PC-9 (cell line): ENCODE measurements at regions not wholly inside any gene's neighbourhood (a gene's known extent, or its start where the extent isn't known, plus 50 kb on each side); places are given as distances from the start of the nearest gene placed in this dataset.

ENCODE experiments used
- BruUV-seq: library from RNA; stranded (reverse); fragments of 400-500 nt; replicated peaks from 2 replicates; lab custom pipeline; 2021; lab: Mats Ljungman, UMichigan
- CTCF ChIA-PET: fragments of 300-600 bp; sonication (Branson Sonifier 250); formaldehyde crosslinking; loops from one replicate; lab custom pipeline; 2022; ENCODE audit warnings: antibody characterized with exemption; lab: Charles Lee
- POLR2A ChIA-PET: fragments of 300-600 bp; sonication (Branson Sonifier 250); formaldehyde crosslinking; loops from one replicate; lab custom pipeline; 2022; ENCODE audit warnings: antibody characterized with exemption; ENCODE audit not compliant: unreplicated experiment; lab: Charles Lee
- DNase-seq, 2 experiments: peaks; one replicate each; pipeline versions ENCODE4 v3.0.0 to v3.0.0-alpha.2; 2015 to 2022; ENCODE audit warnings: mixed read lengths in 1 of 2
- H2AFZ ChIP-seq: fragments of 200-600 bp; sonication (generic); 2 replicates; pipeline ENCODE4 v1.8.1; 2017; ENCODE audit warnings: antibody characterized with exemption
- H3F3A ChIP-seq: fragments of 200-600 bp; sonication (generic); 2 replicates; pipeline ENCODE4 v1.8.1; 2017; ENCODE audit warnings: antibody characterized with exemption, mild to moderate bottlenecking, low read depth; ENCODE audit not compliant: insufficient read depth
- H3K27ac ChIP-seq: fragments of 200-600 bp; sonication (generic); 2 replicates; pipeline ENCODE4 v1.6.1; 2016; ENCODE audit warnings: mixed run types
- H3K27me3 ChIP-seq: fragments of 200-600 bp; sonication (generic); 2 replicates; pipeline ENCODE4 v1.6.1; 2016; ENCODE audit warnings: low read depth, mixed run types; ENCODE audit not compliant: insufficient read depth
- H3K36me3 ChIP-seq: fragments of 200-600 bp; sonication (generic); 2 replicates; pipeline ENCODE4 v1.6.1; 2016; ENCODE audit warnings: low read depth, mixed run types
- H3K4me1 ChIP-seq: fragments of 200-600 bp; sonication (generic); replicated peaks from 2 replicates; pipeline ENCODE4 v1.6.1; 2016; ENCODE audit warnings: mixed run types; ENCODE audit not compliant: insufficient read depth
- H3K4me2 ChIP-seq: fragments of 200-600 bp; sonication (generic); 2 replicates; pipeline ENCODE4 v1.6.1; 2017; ENCODE audit warnings: mixed run types
- H3K4me3 ChIP-seq: fragments of 200-600 bp; sonication (generic); 2 replicates; pipeline ENCODE4 v1.6.1; 2016; ENCODE audit warnings: mixed run types
- H3K79me2 ChIP-seq: fragments of 200-600 bp; sonication (generic); 2 replicates; pipeline ENCODE4 v1.6.1; 2017; ENCODE audit warnings: low read depth, mixed run types
- H3K9me2 ChIP-seq: fragments of 200-600 bp; sonication (generic); 2 replicates; pipeline ENCODE4 v1.8.1; 2017; ENCODE audit warnings: mild to moderate bottlenecking; ENCODE audit not compliant: insufficient read depth
- H3K9me3 ChIP-seq: fragments of 200-600 bp; sonication (generic); 2 replicates; pipeline ENCODE4 v1.8.1; 2016; ENCODE audit warnings: low read depth; ENCODE audit not compliant: insufficient read depth
- H4K20me1 ChIP-seq: fragments of 200-600 bp; sonication (generic); 2 replicates; pipeline ENCODE4 v1.8.1; 2017; ENCODE audit not compliant: insufficient read depth
- CTCF ChIP-seq: fragments of 200-600 bp; sonication (generic); conservative IDR thresholded peaks from 2 replicates; pipeline ENCODE4 v1.6.1; 2017; ENCODE audit warnings: mixed run types, antibody characterized with exemption, mild to moderate bottlenecking, moderate library complexity
- EZH2 ChIP-seq: fragments of 200-600 bp; sonication (generic); IDR thresholded peaks from 2 replicates; pipeline ENCODE4 v1.8.0; 2017; ENCODE audit warnings: antibody characterized with exemption, low read depth
- intact Hi-C: fragments of 100-400 bp; cut with micrococcal nuclease; formaldehyde crosslinking; loops from one replicate; pipeline ENCODE4 v1.10.0; 2022; ENCODE audit not compliant: unreplicated experiment

GRCh38 chr10:93245779-93246178 lies 172.1 kb downstream of the CYP26A1 start:
- Histone ChIP-seq H3K9me3 (no peaks in the 10 kb centered on the region), H4K20me1 (no peaks in the 10 kb centered on the region), H3K27me3 (no peaks in the 10 kb centered on the region), H3K9me2 (no peaks in the 10 kb centered on the region), H3K4me1 (no peaks in the 10 kb centered on the region; the same call in 1 of the 2 replicates), H3K79me2 (no peaks in the 10 kb centered on the region), H3K4me2 (no peak overlapping the region), H3K4me3 (no peak overlapping the region), H3F3A (peaks cover 5% of the 10 kb centered on the region), H2AFZ (no peak overlapping the region), H3K27ac (no peak overlapping the region), H3K36me3 (no peaks in the 10 kb centered on the region)
- POLR2A ChIA-PET = no interaction called here
- CTCF ChIA-PET = no interaction called here
- no peak for DNase-seq
- no TSS peak for BruUV-seq
- TF ChIP-seq CTCF = no peak
- no peak for TF ChIP-seq EZH2
- intact Hi-C loops = no loop called here

GRCh38 chr10:93248583-93249227 lies 175.0 kb downstream of the CYP26A1 start:
- H3K4me3 ChIP-seq = no peak overlapping the region
- TF ChIP-seq EZH2 = no peak
- no peak for TF ChIP-seq CTCF
- ChIA-PET POLR2A (no interaction called here), CTCF (no interaction called here)
- no peaks in the 10 kb centered on the region for H3K27me3 ChIP-seq
- intact Hi-C loops = no loop called here
- H3K4me2 ChIP-seq = no peak overlapping the region
- peaks cover 5% of the 10 kb centered on the region for H3F3A ChIP-seq
- H2AFZ ChIP-seq = no peak overlapping the region
- no peaks in the 10 kb centered on the region for H3K9me2 ChIP-seq
- H3K79me2 ChIP-seq = no peaks in the 10 kb centered on the region
- H3K36me3 ChIP-seq = no peaks in the 10 kb centered on the region
- H3K4me1 ChIP-seq = no peaks in the 10 kb centered on the region; the same call in 1 of the 2 replicates
- H3K9me3 ChIP-seq = no peaks in the 10 kb centered on the region
- DNase-seq = no peak
- BruUV-seq = no TSS peak
- H4K20me1 ChIP-seq = no peaks in the 10 kb centered on the region
- H3K27ac ChIP-seq = no peak overlapping the region

GRCh38 chr10:93250010-93250409 lies 176.3 kb downstream of the CYP26A1 start:
- no peak for DNase-seq
- H4K20me1 ChIP-seq = no peaks in the 10 kb centered on the region
- H3F3A ChIP-seq = no peaks in the 10 kb centered on the region; the same call in 1 of the 2 replicates
- no peak overlapping the region for H3K4me3 ChIP-seq
- H3K9me3 ChIP-seq = no peaks in the 10 kb centered on the region
- no peak overlapping the region for H2AFZ ChIP-seq
- H3K9me2 ChIP-seq = no peaks in the 10 kb centered on the region
- H3K27me3 ChIP-seq = no peaks in the 10 kb centered on the region
- intact Hi-C loops = no loop called here
- TF ChIP-seq CTCF = no peak
- no peak for TF ChIP-seq EZH2
- ChIA-PET POLR2A (no interaction called here), CTCF (no interaction called here)
- no peaks in the 10 kb centered on the region for H3K36me3 ChIP-seq
- no peak overlapping the region for H3K4me2 ChIP-seq
- H3K79me2 ChIP-seq = no peaks in the 10 kb centered on the region
- no peaks in the 10 kb centered on the region; the same call in 1 of the 2 replicates for H3K4me1 ChIP-seq
- BruUV-seq = no TSS peak
- H3K27ac ChIP-seq = no peak overlapping the region
